Kidney (tissue), 13 donors: ENCODE measurements at regions not wholly inside any gene's neighbourhood (a gene's known extent, or its start where the extent isn't known, plus 50 kb on each side); places are given as distances from the start of the nearest gene placed in this dataset.

ENCODE experiments used
- DNase-seq, 5 donors: peaks; one replicate each; pipeline ENCODE4 v3.0.0-alpha.2; 2013 to 2020
- FAIRE-seq: peaks from 2 replicates; lab custom pipeline; 2012; peaks lifted over from hg19 to GRCh38; lab: Jason Lieb, UNC
- H3K27ac ChIP-seq, 2 donors: one replicate each; pipeline ENCODE4 v1.7.0; 2013; ENCODE audit warnings: low read depth in 2 of 2, low read length in 2 of 2, inconsistent platforms in 1 of 2
- H3K27me3 ChIP-seq: one replicate; pipeline ENCODE4 v1.7.1; 2013; ENCODE audit warnings: low read length, inconsistent platforms; ENCODE audit not compliant: control insufficient read depth, insufficient read depth
- H3K36me3 ChIP-seq, 3 donors: one replicate each; pipeline versions ENCODE4 v1.7.0 to v1.7.1; 2013; ENCODE audit warnings: low read length in 3 of 3, control low read depth in 1 of 3, inconsistent platforms in 1 of 3; ENCODE audit not compliant: insufficient read depth in 3 of 3, control insufficient read depth in 2 of 3
- H3K4me1 ChIP-seq, 3 donors: one replicate each; pipeline versions ENCODE4 v1.7.0 to v1.7.1; 2013; ENCODE audit warnings: low read length in 3 of 3, inconsistent platforms in 1 of 3, low read depth in 1 of 3; ENCODE audit not compliant: control insufficient read depth in 2 of 3, insufficient read depth in 2 of 3
- H3K4me3 ChIP-seq, 3 donors: one replicate each; pipeline versions ENCODE4 v1.7.0 to v1.8.1; 2013; ENCODE audit warnings: low read length in 3 of 3, control low read depth in 1 of 3, inconsistent platforms in 1 of 3
- H3K9ac ChIP-seq, 3 donors: one replicate each; pipeline versions ENCODE4 v1.7.0 to v1.7.1; 2013; ENCODE audit warnings: low read length in 3 of 3, control low read depth in 1 of 3, inconsistent platforms in 1 of 3
- H3K9me3 ChIP-seq, 3 donors: one replicate each; pipeline versions ENCODE4 v1.7.0 to v1.7.1; 2013; ENCODE audit warnings: low read length in 3 of 3, control low read depth in 1 of 3, inconsistent platforms in 1 of 3; ENCODE audit not compliant: control insufficient read depth in 2 of 3, insufficient read depth in 1 of 3
- intact Hi-C: fragments of 100-400 bp; cut with DNase I; formaldehyde crosslinking; loops from one replicate; pipeline ENCODE4 v1.11.1; 2022
- TF ChIP-seq, protein P1 (sequence below): IDR thresholded peaks from 3 replicates; pipeline ENCODE4 v1.5.1; 2012; ENCODE audit warnings: mild to moderate bottlenecking, moderate library complexity, borderline replicate concordance; ENCODE audit not compliant: insufficient read depth; ENCODE audit errors: extremely low read depth
- donor health status: control.
- donor health status: control.
- donor health status: control.
- donor health status: control.
- donor health status: control.
- donor health status: DM: yes; HTN: yes; CAD: no.
- donor health status: Normal renal cell carcinoma (clear cell type).

GRCh38 chr10:63766745-63767137 lies 245.5 kb downstream of the REEP3 start:
- Histone ChIP-seq H3K4me1 (peaks cover 6 to 10% (median 10%) of the 10 kb centered on the region in 3 donors), H3K27ac (no peak overlapping the region), H3K36me3 (no peaks in the 10 kb centered on the region), H3K27me3 (no peaks in the 10 kb centered on the region), H3K4me3 (no peak overlapping the region), H3K9ac (no peak overlapping the region), H3K9me3 (no peaks in the 10 kb centered on the region)
- intact Hi-C loops: no loop called here
- DNase-seq: peak in 4 of 5 donors; percentile 32 to 86 (median 56)
- FAIRE-seq: no peak
- TF ChIP-seq, protein P1, sequence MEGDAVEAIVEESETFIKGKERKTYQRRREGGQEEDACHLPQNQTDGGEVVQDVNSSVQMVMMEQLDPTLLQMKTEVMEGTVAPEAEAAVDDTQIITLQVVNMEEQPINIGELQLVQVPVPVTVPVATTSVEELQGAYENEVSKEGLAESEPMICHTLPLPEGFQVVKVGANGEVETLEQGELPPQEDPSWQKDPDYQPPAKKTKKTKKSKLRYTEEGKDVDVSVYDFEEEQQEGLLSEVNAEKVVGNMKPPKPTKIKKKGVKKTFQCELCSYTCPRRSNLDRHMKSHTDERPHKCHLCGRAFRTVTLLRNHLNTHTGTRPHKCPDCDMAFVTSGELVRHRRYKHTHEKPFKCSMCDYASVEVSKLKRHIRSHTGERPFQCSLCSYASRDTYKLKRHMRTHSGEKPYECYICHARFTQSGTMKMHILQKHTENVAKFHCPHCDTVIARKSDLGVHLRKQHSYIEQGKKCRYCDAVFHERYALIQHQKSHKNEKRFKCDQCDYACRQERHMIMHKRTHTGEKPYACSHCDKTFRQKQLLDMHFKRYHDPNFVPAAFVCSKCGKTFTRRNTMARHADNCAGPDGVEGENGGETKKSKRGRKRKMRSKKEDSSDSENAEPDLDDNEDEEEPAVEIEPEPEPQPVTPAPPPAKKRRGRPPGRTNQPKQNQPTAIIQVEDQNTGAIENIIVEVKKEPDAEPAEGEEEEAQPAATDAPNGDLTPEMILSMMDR: no peak

DNA sequence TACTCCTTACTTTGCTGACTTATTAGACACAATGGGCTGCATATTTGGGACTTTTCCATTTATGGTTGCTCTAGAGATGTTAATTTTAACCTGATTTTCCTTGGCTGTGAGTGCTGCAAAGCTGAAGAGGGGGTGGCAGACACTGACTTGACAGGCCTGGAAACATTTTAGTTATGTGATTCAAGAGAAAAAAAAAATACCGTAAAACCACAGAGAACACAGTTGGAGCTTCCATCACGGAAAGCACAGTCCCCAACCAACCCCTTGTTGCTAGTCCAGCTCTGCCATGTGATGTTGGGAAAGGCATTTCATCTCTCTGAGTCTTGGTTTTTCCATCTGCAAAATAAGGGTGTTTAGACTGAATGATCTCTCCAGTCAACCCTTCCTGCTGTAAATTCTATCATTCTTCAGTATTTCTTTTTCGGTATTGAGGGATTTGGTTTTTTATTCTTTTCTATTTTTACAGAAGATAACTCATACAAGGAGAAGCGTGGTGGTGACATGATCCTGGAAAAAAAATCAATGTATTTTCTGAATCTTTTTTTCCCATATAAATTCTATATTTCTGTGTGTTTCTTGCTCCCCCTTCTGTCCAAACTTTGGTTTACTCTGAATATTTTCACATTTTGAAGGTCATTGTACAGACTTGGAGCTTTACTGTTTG lies 246.1 kb downstream of the REEP3 start:
- H3K4me3 ChIP-seq: no peak overlapping the region
- DNase-seq (peak in 2 of 5 donors; percentile 31 to 52), FAIRE-seq (peak; percentile 13)
- TF ChIP-seq, protein P1: peak; percentile 34
- no peaks in the 10 kb centered on the region for H3K36me3 ChIP-seq
- no peaks in the 10 kb centered on the region for H3K27me3 ChIP-seq
- no peak overlapping the region for H3K27ac ChIP-seq
- peaks cover 6 to 10% (median 10%) of the 10 kb centered on the region in 3 donors for H3K4me1 ChIP-seq
- no peaks in the 10 kb centered on the region for H3K9me3 ChIP-seq
- no peak overlapping the region for H3K9ac ChIP-seq
- intact Hi-C loops: no loop called here

DNA sequence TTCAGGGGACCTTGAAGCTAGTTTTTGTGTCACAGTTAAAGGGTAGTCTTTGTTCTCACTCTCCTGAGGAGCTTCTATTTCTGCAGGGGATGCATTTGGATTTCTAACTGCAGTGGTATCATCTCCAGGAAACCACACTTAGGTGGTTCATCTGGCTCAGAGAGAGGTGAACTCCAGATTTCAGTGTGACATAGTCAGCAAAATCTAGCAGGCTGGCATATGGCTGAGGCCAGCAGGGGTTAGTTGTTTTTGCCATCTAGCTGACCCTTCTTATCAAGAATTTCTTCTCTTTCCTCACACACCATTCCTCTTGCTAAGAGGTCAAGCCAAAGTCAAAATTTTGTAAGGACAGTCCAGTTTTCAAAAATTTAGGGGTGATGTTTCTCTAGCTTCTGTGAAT lies 248.2 kb downstream of the REEP3 start:
- Histone ChIP-seq H3K4me3 (no peak overlapping the region), H3K36me3 (no peaks in the 10 kb centered on the region), H3K27ac (no peak overlapping the region), H3K4me1 (peaks cover 6 to 10% (median 10%) of the 10 kb centered on the region in 3 donors), H3K9ac (no peak overlapping the region), H3K9me3 (no peaks in the 10 kb centered on the region), H3K27me3 (no peaks in the 10 kb centered on the region)
- TF ChIP-seq, protein P1: no peak
- DNase-seq (no peak), FAIRE-seq (no peak)
- intact Hi-C loops: no loop called here
